HepG2 (cell line): ENCODE measurements at regions not wholly inside any gene's neighbourhood (a gene's known extent, or its start where the extent isn't known, plus 50 kb on each side); places are given as distances from the start of the nearest gene placed in this dataset.
"Not testable (repeated sequence)": the region's sequence is repeated elsewhere in the genome, so short reads cannot be mapped to it uniquely, and the experiment has no call there.

Source experiments
- ATAC-seq: fragments of 200-7000 bp; cut with Tn5 transposase; 3 replicates; pipeline ENCODE4 v1.9.1; 2020; ENCODE audit warnings: mild to moderate bottlenecking, moderate library complexity
- BruUV-seq: library from RNA; stranded (reverse); fragments of 400-500 nt; replicated peaks from 2 replicates; lab custom pipeline; 2021; lab: Mats Ljungman, UMichigan
- CTCF ChIA-PET: fragments of 300-600 bp; formaldehyde crosslinking; extraction: SDS; loops from one replicate; lab custom pipeline; 2021; ENCODE audit warnings: low total read pairs, inconsistent platforms, low intra/inter-chr PET ratio; lab: Yijun Ruan, JAX
- POLR2A ChIA-PET: fragments of 350-600 bp; sonication (Branson Sonifier 250); formaldehyde crosslinking; loops from one replicate; lab custom pipeline; 2020; ENCODE audit warnings: antibody characterized with exemption, inconsistent platforms; lab: Yijun Ruan, JAX
- DNase-seq: peaks from one replicate; pipeline ENCODE4 v3.0.0-alpha.2; 2015; ENCODE audit warnings: low spot score
- FAIRE-seq: peaks from 3 replicates; lab custom pipeline; 2011; peaks lifted over from hg19 to GRCh38; lab: Jason Lieb, UNC
- H2AFZ ChIP-seq: one replicate; pipeline ENCODE4 v1.6.1; 2011; ENCODE audit warnings: low read length, inconsistent platforms
- H3K27ac ChIP-seq: fragments of 300-600 bp; 3 replicates; pipeline ENCODE4 v1.8.0; 2011; ENCODE audit warnings: mixed run types, mild to moderate bottlenecking, mixed read lengths, low read length, inconsistent platforms; ENCODE audit not compliant: insufficient read depth; ENCODE audit errors: extremely low read length
- H3K27me3 ChIP-seq, 2 experiments: fragments of 200-600 bp in 1 of 2; 2 replicates in 1 of 2; 3 replicates in 1 of 2; pipeline versions ENCODE4 v1.6.0 to v1.8.0; 2011; ENCODE audit warnings: low read length in 2 of 2, mild to moderate bottlenecking in 2 of 2, moderate library complexity in 2 of 2, inconsistent platforms in 1 of 2; ENCODE audit not compliant: insufficient read depth in 2 of 2, control insufficient read depth in 1 of 2
- H3K36me3 ChIP-seq, 2 experiments: fragments of 200-600 bp in 1 of 2; replicated peaks in 1 of 2; 2 replicates in 1 of 2; 3 replicates in 1 of 2; pipeline versions ENCODE4 v1.5.1 to v1.8.0; 2011; ENCODE audit warnings: low read length in 2 of 2, inconsistent platforms in 1 of 2; ENCODE audit not compliant: insufficient read depth in 2 of 2, control insufficient read depth in 1 of 2
- H3K4me1 ChIP-seq: 2 replicates; pipeline ENCODE4 v1.5.1; 2012; ENCODE audit warnings: low read length, inconsistent platforms; ENCODE audit not compliant: insufficient read depth
- H3K4me2 ChIP-seq: 2 replicates; pipeline ENCODE4 v1.6.0; 2011; ENCODE audit warnings: low read depth, low read length, inconsistent platforms
- H3K4me3 ChIP-seq, 3 experiments: fragments of 200-600 bp in 1 of 3; sonication (generic), shearing (Covaris generic) in 1 of 3; replicated peaks in 1 of 3; 2 replicates each; pipeline ENCODE4 v1.5.1; 2011 to 2016; ENCODE audit warnings: low read length in 3 of 3, inconsistent platforms in 2 of 3, low read depth in 2 of 3, mild to moderate bottlenecking in 2 of 3, control low read depth in 1 of 3, mixed read lengths in 1 of 3; ENCODE audit not compliant: insufficient read depth in 1 of 3
- H3K79me2 ChIP-seq: one replicate; pipeline ENCODE4 v1.6.1; 2011; ENCODE audit warnings: low read length, inconsistent platforms; ENCODE audit not compliant: insufficient read depth
- H3K9ac ChIP-seq: 2 replicates; pipeline ENCODE4 v1.6.0; 2011; ENCODE audit warnings: mild to moderate bottlenecking, low read depth, low read length, inconsistent platforms; ENCODE audit not compliant: insufficient read depth
- H3K9me3 ChIP-seq: 2 replicates; pipeline ENCODE4 v1.5.1; 2012; ENCODE audit warnings: mild to moderate bottlenecking, low read length
- H4K20me1 ChIP-seq: 2 replicates; pipeline ENCODE4 v1.6.0; 2011; ENCODE audit warnings: inconsistent platforms, mild to moderate bottlenecking, low read length, moderate library complexity; ENCODE audit not compliant: insufficient read depth
- JDP2 ChIP-seq: sonication (generic); formaldehyde crosslinking; IDR thresholded peaks from 2 replicates; pipeline ENCODE4 v1.8.1; 2022; ENCODE audit warnings: missing genetic modification reagents, borderline replicate concordance
- MIXL1 ChIP-seq: IDR thresholded peaks from 2 replicates; pipeline ENCODE4 v1.6.1; 2016
- RARA ChIP-seq: IDR thresholded peaks from 2 replicates; pipeline ENCODE4 v1.6.1; 2016; ENCODE audit warnings: missing genetic modification reagents, missing compliant biosample characterization
- SIX1 ChIP-seq: sonication (generic); formaldehyde crosslinking; IDR thresholded peaks from 2 replicates; pipeline ENCODE4 v1.4.0; 2020; ENCODE audit warnings: missing genetic modification reagents, borderline replicate concordance
- ZFP1 ChIP-seq: IDR thresholded peaks from 2 replicates; pipeline ENCODE4 v1.6.1; 2016
- ZFYVE20 ChIP-seq: sonication (generic); formaldehyde crosslinking; IDR thresholded peaks from 2 replicates; pipeline ENCODE4 v1.8.0; 2023; ENCODE audit warnings: low read depth, mild to moderate bottlenecking, moderate library complexity, missing genetic modification reagents, borderline replicate concordance
- ZNF317 ChIP-seq: sonication (generic); formaldehyde crosslinking; IDR thresholded peaks from 2 replicates; pipeline ENCODE4 v1.5.0; 2020; ENCODE audit warnings: mild to moderate bottlenecking, missing genetic modification reagents
- ZNF614 ChIP-seq: IDR thresholded peaks from 2 replicates; pipeline ENCODE4 v1.6.1; 2018; ENCODE audit warnings: missing biosample characterization, missing genetic modification reagents, inconsistent platforms, borderline replicate concordance
- WGBS: methylation state at CpG from one replicate; pipeline ENCODE4 v1.1.6; 2017; ENCODE audit warnings: low lambda C conversion rate; 5-methylcytosine and 5-hydroxymethylcytosine counted together
- in situ Hi-C: cut with HindIII; loops from 2 replicates; pipeline ENCODE4 v1.10.0; 2017; ENCODE audit warnings: low pct_unique_long_range_greater_than_20kb; ENCODE audit not compliant: extremely low pct_ligation_motif_present
- intact Hi-C: fragments of 100-400 bp; cut with micrococcal nuclease; formaldehyde crosslinking; loops from one replicate; pipeline ENCODE4 v1.10.0; 2022; ENCODE audit not compliant: unreplicated experiment

DNA sequence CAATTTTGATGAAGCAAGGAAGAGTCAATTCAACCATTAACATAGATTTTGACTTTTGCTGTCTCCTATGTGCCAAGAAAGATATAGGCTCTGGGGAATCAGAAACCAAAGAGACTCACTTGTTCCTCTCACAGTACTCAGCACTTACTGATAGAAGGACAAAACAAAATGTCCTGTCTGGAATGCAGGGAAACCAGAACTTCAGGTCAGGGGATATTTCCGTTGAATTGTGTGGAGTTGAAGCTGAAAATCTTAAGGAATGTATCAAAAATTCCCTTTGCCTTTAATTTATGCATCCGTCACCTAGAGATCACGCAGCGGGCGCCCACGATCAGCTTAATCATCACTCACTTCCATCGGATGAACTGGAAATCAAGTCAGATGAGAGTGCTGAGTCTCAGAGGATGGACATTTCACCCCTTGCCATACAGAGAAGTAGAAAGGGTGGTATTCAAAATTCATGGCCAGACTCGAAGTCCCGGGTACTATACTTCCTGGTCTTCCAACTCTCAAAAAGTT is 63.2 kb upstream of the ALDH3B2 start:
- intact Hi-C loops, H3K4me2 ChIP-seq, POLR2A ChIA-PET, H4K20me1 ChIP-seq, ATAC-seq, in situ Hi-C loops, H3K9me3 ChIP-seq, FAIRE-seq, BruUV-seq, H3K4me3 ChIP-seq, H3K9ac ChIP-seq, H3K79me2 ChIP-seq, H3K27ac ChIP-seq, H3K36me3 ChIP-seq, H3K27me3 ChIP-seq, CTCF ChIA-PET, DNase-seq, H2AFZ ChIP-seq, H3K4me1 ChIP-seq: not testable (repeated sequence)
- WGBS, result 70% methylated on average over 9 of the region's 9 CpGs

DNA sequence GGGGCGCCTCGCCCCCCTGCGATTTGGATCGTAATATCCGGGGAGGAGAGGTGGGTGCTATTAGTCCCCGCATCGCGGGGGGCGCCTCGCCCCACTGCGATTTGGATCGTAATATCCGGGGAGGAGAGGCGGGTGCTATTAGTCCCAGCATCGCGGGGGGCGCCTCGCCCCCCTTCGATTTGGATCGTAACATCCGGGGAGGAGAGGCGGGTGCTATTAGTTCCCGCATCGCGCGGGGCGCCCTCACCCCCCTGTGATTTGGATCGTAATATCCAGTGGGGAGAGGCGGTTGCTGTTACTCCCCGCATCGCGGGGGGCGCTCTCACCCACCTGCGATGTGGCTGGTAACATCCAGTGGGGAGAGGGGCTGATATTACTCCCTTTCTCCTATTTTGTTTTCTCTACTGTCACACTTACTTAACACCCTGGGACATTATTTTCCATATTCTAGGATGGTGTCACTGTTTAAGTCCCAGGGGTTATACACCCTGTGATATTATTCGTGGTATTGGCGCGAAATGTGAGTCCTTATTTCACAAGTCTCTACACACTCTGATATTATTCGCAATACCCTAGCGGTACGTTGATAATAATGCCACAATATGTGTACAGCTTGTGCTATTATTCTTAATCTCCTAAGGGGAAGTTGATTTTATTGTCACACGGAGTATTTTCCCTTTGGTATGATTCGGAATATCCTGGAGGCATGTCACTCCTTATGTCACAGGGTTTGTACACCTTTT is 57.8 kb upstream of the ALDH3B2 start:
- Histone ChIP-seq H3K4me3 (no peak overlapping the region), H3K27ac (no peak overlapping the region)
- intact Hi-C loops, result no loop called here

More for the DNA sequence above, 57.8 kb upstream of the ALDH3B2 start:
- in situ Hi-C loops, result no loop called here
- FAIRE-seq (no peak), ATAC-seq (no peak), DNase-seq (no peak)
- Histone ChIP-seq H3K27me3 (no peaks in the 10 kb centered on the region), H3K4me2 (no peak overlapping the region), H3K79me2 (no peaks in the 10 kb centered on the region), H3K9me3 (no peaks in the 10 kb centered on the region), H3K36me3 (no peaks in the 10 kb centered on the region), H4K20me1 (no peaks in the 10 kb centered on the region), H2AFZ (no peak overlapping the region), H3K9ac (no peak overlapping the region), H3K4me1 (peaks cover 31% of the 10 kb centered on the region)
- ChIA-PET POLR2A (no interaction called here), CTCF (no interaction called here)
- WGBS, result 85% methylated on average over 27 of the region's 42 CpGs
- no TSS peak for BruUV-seq
- TF ChIP-seq MIXL1 (CRISPR knock-in tag) (no peak), ZFP1 (no peak), SIX1 (CRISPR knock-in tag) (no peak), ZNF614 (CRISPR knock-in tag) (no peak), RARA (CRISPR knock-in tag) (no peak), ZFYVE20 (CRISPR knock-in tag) (no peak), ZNF317 (no peak), JDP2 (no peak)
- TF ChIP-seq, all 625 proteins: peak for 0
